Osteoblast (primary cell): ENCODE measurements at regions not wholly inside any gene's neighbourhood (a gene's known extent, or its start where the extent isn't known, plus 50 kb on each side); places are given as distances from the start of the nearest gene placed in this dataset.

ENCODE experiments used
- DNase-seq: peaks from one replicate; pipeline ENCODE4 v3.0.0; 2011; ENCODE audit warnings: low spot score, mixed read lengths; ENCODE audit not compliant: insufficient read length; ENCODE audit errors: missing footprints
- H2AFZ ChIP-seq: 2 replicates; pipeline ENCODE4 v1.6.0; 2011; ENCODE audit warnings: mild to moderate bottlenecking, low read length
- H3K27ac ChIP-seq: 2 replicates; pipeline ENCODE4 v1.5.1; 2011; ENCODE audit warnings: mild to moderate bottlenecking, low read depth, low read length, moderate library complexity
- H3K27me3 ChIP-seq: 2 replicates; pipeline ENCODE4 v1.6.0; 2012; ENCODE audit warnings: mild to moderate bottlenecking, control low read depth, inconsistent platforms, low read length, moderate library complexity; ENCODE audit not compliant: insufficient read depth
- H3K36me3 ChIP-seq: 2 replicates; pipeline ENCODE4 v1.5.1; 2011; ENCODE audit warnings: mild to moderate bottlenecking, low read length, control low read depth, moderate library complexity; ENCODE audit not compliant: insufficient read depth
- H3K4me1 ChIP-seq: 2 replicates; pipeline ENCODE4 v1.5.1; 2011; ENCODE audit warnings: mild to moderate bottlenecking, low read length, control low read depth, moderate library complexity; ENCODE audit not compliant: insufficient read depth
- H3K4me2 ChIP-seq: 2 replicates; pipeline ENCODE4 v1.6.0; 2011; ENCODE audit warnings: mild to moderate bottlenecking, low read length; ENCODE audit not compliant: insufficient read depth
- H3K4me3 ChIP-seq: fragments of 200-600 bp; sonication (generic); 3 replicates; pipeline ENCODE4 v1.5.1; 2012; ENCODE audit warnings: mild to moderate bottlenecking, low read length, inconsistent platforms; ENCODE audit not compliant: insufficient read depth
- H3K79me2 ChIP-seq: 2 replicates; pipeline ENCODE4 v1.6.0; 2012; ENCODE audit warnings: mild to moderate bottlenecking, low read length, control low read depth, inconsistent platforms; ENCODE audit not compliant: insufficient read depth
- H3K9me3 ChIP-seq: 2 replicates; pipeline ENCODE4 v1.5.1; 2011; ENCODE audit warnings: low read depth, low read length, control low read depth
- H4K20me1 ChIP-seq: 2 replicates; pipeline ENCODE4 v1.6.0; 2012; ENCODE audit warnings: mild to moderate bottlenecking, low read length, control low read depth; ENCODE audit not compliant: insufficient read depth
- CTCF ChIP-seq: IDR thresholded peaks from 2 replicates; pipeline ENCODE4 v1.5.1; 2011; ENCODE audit warnings: mild to moderate bottlenecking, low read depth, low read length, moderate library complexity; ENCODE audit errors: extremely low read depth

- no peaks in the 10 kb centered on the region for H3K9me3 ChIP-seq
- no peak overlapping the region for H3K27ac ChIP-seq
- no peak overlapping the region for H3K4me3 ChIP-seq
- H3K4me2 ChIP-seq, result no peak overlapping the region
- no peaks in the 10 kb centered on the region for H3K79me2 ChIP-seq
- H4K20me1 ChIP-seq, result no peaks in the 10 kb centered on the region
- TF ChIP-seq CTCF, result no peak
- no peak overlapping the region for H2AFZ ChIP-seq
- no peaks in the 10 kb centered on the region for H3K27me3 ChIP-seq
- H3K4me1 ChIP-seq, result no peaks in the 10 kb centered on the region
- no peak for DNase-seq
- no peaks in the 10 kb centered on the region for H3K36me3 ChIP-seq
Observed at GRCh38 chr4:82108506-82108905, 265.3 kb downstream of the HNRNPD start.

GRCh38 chr4:82104578-82104977, 269.2 kb downstream of the HNRNPD start:
- DNase-seq, result no peak
- H3K27ac ChIP-seq, result no peak overlapping the region
- H3K4me2 ChIP-seq, result no peak overlapping the region
- H3K9me3 ChIP-seq, result no peaks in the 10 kb centered on the region
- H3K4me3 ChIP-seq, result no peak overlapping the region
- H4K20me1 ChIP-seq, result no peaks in the 10 kb centered on the region
- H3K4me1 ChIP-seq, result no peaks in the 10 kb centered on the region
- no peaks in the 10 kb centered on the region for H3K36me3 ChIP-seq
- TF ChIP-seq CTCF, result no peak
- H2AFZ ChIP-seq, result no peak overlapping the region
- H3K27me3 ChIP-seq, result no peaks in the 10 kb centered on the region
- no peaks in the 10 kb centered on the region for H3K79me2 ChIP-seq

GRCh38 chr4:82099928-82100579, 273.7 kb downstream of the HNRNPD start:
- no peak overlapping the region for H2AFZ ChIP-seq
- TF ChIP-seq CTCF, result no peak
- no peak for DNase-seq

GRCh38 chr4:82097504-82097903, 276.3 kb downstream of the HNRNPD start:
- no peak overlapping the region for H3K4me3 ChIP-seq
- no peaks in the 10 kb centered on the region for H3K36me3 ChIP-seq
- no peaks in the 10 kb centered on the region for H3K79me2 ChIP-seq
- no peak overlapping the region for H3K4me2 ChIP-seq
- no peaks in the 10 kb centered on the region for H3K4me1 ChIP-seq
- DNase-seq, result no peak
- no peak overlapping the region for H3K27ac ChIP-seq
- no peaks in the 10 kb centered on the region for H3K9me3 ChIP-seq
- no peaks in the 10 kb centered on the region for H4K20me1 ChIP-seq
- H3K27me3 ChIP-seq, result no peaks in the 10 kb centered on the region
- no peak for TF ChIP-seq CTCF
- no peak overlapping the region for H2AFZ ChIP-seq

More at GRCh38 chr4:82099928-82100579, 273.7 kb downstream of the HNRNPD start:
- no peaks in the 10 kb centered on the region for H3K79me2 ChIP-seq
- H4K20me1 ChIP-seq, result no peaks in the 10 kb centered on the region
- no peaks in the 10 kb centered on the region for H3K9me3 ChIP-seq
- no peaks in the 10 kb centered on the region for H3K4me1 ChIP-seq
- no peaks in the 10 kb centered on the region for H3K36me3 ChIP-seq
- H3K27me3 ChIP-seq, result no peaks in the 10 kb centered on the region
- H3K4me2 ChIP-seq, result no peak overlapping the region
- H3K27ac ChIP-seq, result no peak overlapping the region
- H3K4me3 ChIP-seq, result no peak overlapping the region
